ENCODE measurements at regions not wholly inside any gene's neighbourhood (a gene's known extent, or its start where the extent isn't known, plus 50 kb on each side); places are given as distances from the start of the nearest gene placed in this dataset.

- no peak for TF ChIP-seq CTCF (IDR thresholded peaks at IDR 0.05; ENCODE audit: poor library complexity, severe bottlenecking)
- TF ChIP-seq REST (IDR thresholded peaks at IDR 0.05; ENCODE audit: borderline replicate concordance): no peak
- no peak for TF ChIP-seq POLR2AphosphoS5 (IDR thresholded peaks at IDR 0.05)
- TF ChIP-seq EP300 (conservative IDR thresholded peaks at IDR 0.05; ENCODE audit: poor library complexity, severe bottlenecking): no peak
- no peak for TF ChIP-seq MXI1 (conservative IDR thresholded peaks at IDR 0.05; ENCODE audit: poor library complexity, severe bottlenecking)
- TF ChIP-seq EZH2 (IDR thresholded peaks at IDR 0.05; ENCODE audit: borderline replicate concordance, insufficient read depth, low read length, poor library complexity, severe bottlenecking): no peak
- no peak for TF ChIP-seq TAF1 (IDR thresholded peaks at IDR 0.05; ENCODE audit: low read depth)
- TF ChIP-seq SMC3 (conservative IDR thresholded peaks at IDR 0.05; ENCODE audit: poor library complexity): no peak
Measured at GRCh38 chr6:119482850-119483285, 133.3 kb upstream of the MAN1A1 start.

Measured in neural cell (in vitro differentiated cells).